GM10266 (cell line): ENCODE measurements at regions not wholly inside any gene's neighbourhood (a gene's known extent, or its start where the extent isn't known, plus 50 kb on each side); places are given as distances from the start of the nearest gene placed in this dataset.

Source experiments
- DNase-seq: peaks from one replicate; pipeline ENCODE4 v3.0.0; 2012; ENCODE audit errors: extremely low spot score
- CTCF ChIP-seq: IDR thresholded peaks from 2 replicates; pipeline ENCODE4 v1.5.1; 2012; ENCODE audit warnings: mild to moderate bottlenecking, low read depth; ENCODE audit not compliant: control insufficient read depth, insufficient read depth; ENCODE audit errors: missing control alignments

GRCh38 chr4:97475621-97476020 lies 667.7 kb downstream of the STPG2 start:
- no peak for DNase-seq
- TF ChIP-seq CTCF = no peak

DNA sequence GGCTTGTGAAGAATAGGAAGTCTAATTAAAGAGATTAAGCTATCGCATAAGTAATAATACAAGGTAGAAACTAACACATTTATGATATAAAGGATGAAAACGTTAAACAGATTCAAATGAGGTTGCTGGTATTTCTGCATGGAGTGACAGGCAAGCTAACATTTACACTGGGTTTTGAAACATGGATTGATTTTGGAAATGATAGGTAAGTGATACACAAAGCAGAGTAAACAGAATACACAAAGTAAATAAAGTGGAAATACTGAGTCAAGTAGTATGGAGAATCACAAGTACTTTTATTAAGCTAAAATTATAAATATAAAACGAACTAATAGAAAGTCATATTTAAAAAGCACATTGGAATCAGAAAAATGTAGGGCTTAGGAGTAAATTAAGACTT lies 665.3 kb downstream of the STPG2 start:
- no peak for DNase-seq
- no peak for TF ChIP-seq CTCF

DNA sequence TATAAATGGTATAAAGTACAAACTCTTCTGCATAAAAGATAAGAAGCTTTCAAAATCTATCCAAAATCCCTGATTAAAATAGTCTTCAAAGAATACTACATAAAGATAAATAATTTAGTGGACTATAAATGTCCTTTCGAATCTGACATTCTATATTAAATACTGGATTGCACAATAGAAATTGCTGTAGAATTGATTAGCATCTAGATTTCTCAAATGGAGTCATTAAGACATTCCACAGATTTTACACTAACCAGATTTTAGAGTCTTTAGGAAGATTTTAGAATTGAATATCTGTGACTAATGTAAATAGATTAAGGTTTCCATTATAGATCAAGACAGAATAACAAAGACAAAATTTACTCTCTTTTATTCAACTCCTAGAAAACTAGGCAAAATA lies 663.9 kb downstream of the STPG2 start:
- TF ChIP-seq CTCF = no peak
- DNase-seq = no peak

DNA sequence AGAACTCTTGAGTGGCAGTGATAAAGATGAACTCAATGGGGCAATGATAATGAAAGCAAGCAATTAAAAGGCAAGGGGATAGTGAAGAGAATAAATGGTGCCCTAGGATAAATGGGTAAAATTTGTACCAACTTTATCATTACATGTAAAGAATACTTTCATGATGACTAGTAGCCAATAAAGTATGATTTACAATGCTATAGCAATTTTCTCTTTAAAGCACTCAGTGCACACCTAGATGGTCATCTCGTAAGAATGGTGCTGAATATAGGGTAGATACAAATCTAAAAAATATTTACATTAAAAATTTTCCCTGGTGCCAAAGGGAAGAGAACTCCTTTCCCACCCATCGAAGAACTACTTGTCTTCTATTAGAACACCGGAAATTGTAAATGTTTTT lies 651.4 kb downstream of the STPG2 start:
- no peak for DNase-seq
- TF ChIP-seq CTCF = no peak

GRCh38 chr4:97493815-97494518 lies 649.3 kb downstream of the STPG2 start:
- no peak for TF ChIP-seq CTCF

GRCh38 chr4:97496298-97496873 lies 646.9 kb downstream of the STPG2 start:
- no peak for TF ChIP-seq CTCF
- no peak for DNase-seq

More at GRCh38 chr4:97493815-97494518, 649.3 kb downstream of the STPG2 start:
- DNase-seq = no peak

DNA sequence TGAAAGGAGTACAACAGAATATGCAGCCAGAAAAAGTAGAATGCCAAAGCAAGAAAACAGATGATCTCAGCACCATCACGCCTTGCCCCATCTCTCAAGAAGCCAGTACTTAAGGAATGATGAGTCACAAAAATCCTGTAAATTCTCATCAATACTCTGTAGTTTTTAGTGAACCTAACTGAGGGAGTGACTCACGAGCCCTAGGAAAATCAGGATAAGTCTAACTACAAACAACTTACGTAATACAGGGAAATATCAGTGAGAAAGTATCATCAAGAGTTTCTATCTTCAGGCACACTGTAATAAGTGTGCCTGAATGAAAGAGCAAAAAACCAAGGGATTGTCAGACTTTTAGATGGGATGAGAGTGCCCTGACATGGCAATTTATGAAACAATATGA lies 644.4 kb downstream of the STPG2 start:
- no peak for TF ChIP-seq CTCF
- no peak for DNase-seq
